Progenitor cell of endocrine pancreas (in vitro differentiated cells): ENCODE measurements at regions not wholly inside any gene's neighbourhood (a gene's known extent, or its start where the extent isn't known, plus 50 kb on each side); places are given as distances from the start of the nearest gene placed in this dataset.

Source experiments
- DNase-seq: peaks from one replicate; pipeline ENCODE4 v3.0.0; 2021; ENCODE audit warnings: low spot score; ENCODE audit not compliant: unreplicated experiment
- H3K27ac Mint-ChIP-seq: 2 replicates; pipeline ENCODE4 v1.8.0; 2021; ENCODE audit warnings: mild to moderate bottlenecking, moderate library complexity, mixed read lengths
- H3K27me3 Mint-ChIP-seq: 2 replicates; pipeline ENCODE4 v1.8.0; 2021; ENCODE audit warnings: mixed read lengths
- H3K36me3 Mint-ChIP-seq: 2 replicates; pipeline ENCODE4 v1.8.0; 2022; ENCODE audit warnings: mixed read lengths; ENCODE audit not compliant: insufficient read depth
- H3K4me1 Mint-ChIP-seq: 2 replicates; pipeline ENCODE4 v1.8.0; 2021; ENCODE audit warnings: low read depth, mixed read lengths
- H3K4me3 Mint-ChIP-seq: 2 replicates; pipeline ENCODE4 v1.8.0; 2021; ENCODE audit warnings: low read depth, mild to moderate bottlenecking, moderate library complexity, mixed read lengths
- H3K9me3 Mint-ChIP-seq: 2 replicates; pipeline ENCODE4 v1.8.0; 2021; ENCODE audit warnings: low read depth, mixed read lengths
- CTCF ChIP-seq: fragments of 200-600 bp; sonication (generic); IDR thresholded peaks from one replicate; pipeline ENCODE4 v1.5.0; 2021; ENCODE audit warnings: antibody characterized with exemption, mild to moderate bottlenecking; ENCODE audit not compliant: unreplicated experiment

GRCh38 chr7:136667584-136667983 lies 200.9 kb upstream of the CHRM2 start:
- no peak for DNase-seq
- no peak for TF ChIP-seq CTCF
- Mint-ChIP-seq H3K4me1 (no peaks in the 10 kb centered on the region), H3K36me3 (peaks cover 2% of the 10 kb centered on the region), H3K4me3 (no peak overlapping the region), H3K27ac (no peak overlapping the region), H3K27me3 (no peaks in the 10 kb centered on the region), H3K9me3 (peaks cover 10% of the 10 kb centered on the region)

DNA sequence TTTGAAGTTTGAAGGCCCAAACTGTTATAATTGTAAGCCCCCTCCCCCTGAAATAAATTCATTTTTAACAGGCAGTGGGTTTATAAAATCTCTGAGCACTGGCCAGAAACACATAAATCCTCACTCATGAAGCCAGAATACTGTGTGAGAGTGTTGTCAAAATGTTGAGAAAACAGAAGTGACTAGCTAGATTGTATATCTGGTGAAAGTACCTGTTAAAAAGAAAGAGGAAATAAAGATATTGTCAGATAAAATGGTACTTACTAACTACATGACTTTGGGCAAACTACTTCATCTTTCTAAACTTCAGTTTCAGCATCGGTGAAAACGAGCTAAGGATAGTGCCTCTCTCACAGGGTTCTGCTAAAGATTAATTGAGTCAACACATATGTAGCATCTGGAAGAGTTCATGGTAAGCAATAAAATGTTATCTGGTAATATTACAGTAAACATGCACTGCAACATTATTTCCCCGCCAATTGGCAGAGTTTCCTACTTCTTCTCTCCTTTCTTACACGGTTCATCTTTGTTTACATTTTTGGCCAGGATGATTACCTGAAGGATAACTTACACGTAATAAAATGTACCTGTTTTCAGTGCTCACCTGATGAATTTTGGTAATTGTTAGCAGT lies 202.5 kb upstream of the CHRM2 start:
- Mint-ChIP-seq H3K9me3 (no peaks in the 10 kb centered on the region), H3K4me1 (no peaks in the 10 kb centered on the region), H3K36me3 (no peaks in the 10 kb centered on the region), H3K4me3 (no peak overlapping the region), H3K27ac (no peak overlapping the region), H3K27me3 (no peaks in the 10 kb centered on the region)
- no peak for DNase-seq
- no peak for TF ChIP-seq CTCF

- Mint-ChIP-seq H3K27ac (no peak overlapping the region), H3K9me3 (no peaks in the 10 kb centered on the region), H3K27me3 (no peaks in the 10 kb centered on the region), H3K4me3 (no peak overlapping the region), H3K36me3 (no peaks in the 10 kb centered on the region), H3K4me1 (no peaks in the 10 kb centered on the region)
- DNase-seq, result no peak
- no peak for TF ChIP-seq CTCF
Measured at GRCh38 chr7:136664537-136664936, 203.9 kb upstream of the CHRM2 start.

DNA sequence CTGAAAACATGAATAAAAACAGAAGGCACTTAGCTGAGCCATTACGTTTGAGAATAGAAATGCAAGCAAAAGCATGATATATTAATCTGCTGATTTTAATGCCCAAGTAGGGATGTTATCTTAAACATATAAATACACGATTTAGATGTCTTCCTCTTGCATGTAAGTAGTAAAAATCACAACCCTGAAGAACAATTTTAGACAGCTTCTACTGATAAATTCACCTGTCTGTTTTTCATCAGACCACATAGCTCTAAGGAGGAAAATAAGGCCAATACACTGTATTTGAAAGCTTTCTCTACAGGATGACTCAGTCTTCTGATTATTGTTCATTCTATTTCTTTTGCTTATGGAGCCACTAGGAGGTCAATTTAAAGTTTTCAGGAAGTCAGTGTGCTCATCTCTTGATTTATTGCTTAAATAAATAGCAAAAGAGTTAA lies 210.9 kb upstream of the CHRM2 start:
- H3K4me3 Mint-ChIP-seq, result no peak overlapping the region

DNA sequence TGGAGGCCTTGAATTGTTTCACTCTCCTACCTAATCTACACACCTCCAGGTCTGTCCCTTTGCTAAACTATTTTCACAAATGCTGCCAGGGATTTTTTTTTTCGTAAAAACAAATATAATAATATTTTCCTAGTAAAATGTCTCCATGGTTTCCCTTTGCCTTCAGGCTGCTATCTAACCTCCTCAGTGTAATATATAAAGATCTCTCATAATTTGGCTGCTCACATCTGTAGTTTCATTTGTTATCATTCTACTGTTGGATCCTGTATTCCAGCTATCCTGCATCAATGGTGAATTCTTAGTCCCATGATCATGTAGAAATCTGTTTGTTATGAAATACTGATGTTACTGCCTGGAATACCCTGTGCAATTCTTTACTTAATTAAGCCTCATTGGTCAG lies 211.9 kb upstream of the CHRM2 start:
- Mint-ChIP-seq H3K27ac (no peak overlapping the region), H3K27me3 (no peaks in the 10 kb centered on the region), H3K4me3 (no peak overlapping the region), H3K36me3 (no peaks in the 10 kb centered on the region), H3K4me1 (no peaks in the 10 kb centered on the region), H3K9me3 (no peaks in the 10 kb centered on the region)
- no peak for DNase-seq
- no peak for TF ChIP-seq CTCF

More for the DNA sequence above, 210.9 kb upstream of the CHRM2 start:
- no peak for TF ChIP-seq CTCF
- no peak for DNase-seq
- no peaks in the 10 kb centered on the region for H3K4me1 Mint-ChIP-seq
- H3K9me3 Mint-ChIP-seq, result no peaks in the 10 kb centered on the region
- H3K27me3 Mint-ChIP-seq, result no peaks in the 10 kb centered on the region
- no peak overlapping the region for H3K27ac Mint-ChIP-seq
- no peaks in the 10 kb centered on the region for H3K36me3 Mint-ChIP-seq
